CD4-positive, alpha-beta T cell treated with Interferon gamma for 1 hour (primary cell): ENCODE measurements at regions not wholly inside any gene's neighbourhood (a gene's known extent, or its start where the extent isn't known, plus 50 kb on each side); places are given as distances from the start of the nearest gene placed in this dataset.

Experiments used
- DNase-seq: peaks from one replicate; pipeline ENCODE4 v3.0.0-alpha.2; 2020

- DNase-seq = no peak
Observed at GRCh38 chr17:68185820-68186219, 62.0 kb upstream of the AMZ2 start.

- DNase-seq = no peak
Observed at GRCh38 chr17:68190495-68190894, 57.3 kb upstream of the AMZ2 start.

DNA sequence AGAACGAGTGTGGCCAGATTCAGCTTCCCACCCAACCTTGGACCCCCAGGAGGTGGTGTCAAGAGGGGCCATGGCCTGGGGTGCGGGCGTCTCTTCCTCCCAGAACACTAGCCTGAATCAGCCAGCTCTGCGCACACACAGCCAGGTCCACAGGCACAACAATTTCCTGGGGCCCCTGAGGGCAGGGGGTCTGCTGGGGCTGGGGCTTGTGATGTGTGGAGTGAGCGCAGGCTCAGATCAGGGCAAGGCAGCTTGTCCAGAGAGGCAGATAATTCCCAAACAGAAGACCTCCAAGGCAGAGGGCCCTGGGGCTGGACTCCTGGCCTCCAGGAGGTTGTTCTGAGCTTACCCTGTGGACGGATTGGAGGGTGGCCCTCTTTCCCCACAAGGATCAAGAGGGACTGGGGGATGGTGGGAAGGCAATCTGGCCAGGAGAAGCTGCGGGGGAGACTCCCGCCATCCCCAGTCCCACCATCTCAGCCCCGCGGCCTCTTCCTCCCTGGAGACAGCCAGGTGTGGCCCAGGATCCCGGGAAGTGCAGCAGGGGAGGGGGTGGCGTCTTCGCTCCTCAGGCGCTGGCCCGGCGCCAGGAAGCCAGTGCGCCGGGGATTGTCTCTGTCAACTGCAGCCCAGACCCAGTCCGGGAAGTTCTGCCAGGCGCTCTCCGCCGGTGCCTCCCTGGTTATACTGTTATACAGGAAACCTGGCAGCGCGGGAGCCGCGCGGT is 52.0 kb upstream of the AMZ2 start:
- DNase-seq = no peak

GRCh38 chr17:68196394-68197090 is 51.3 kb upstream of the AMZ2 start:
- DNase-seq = no peak

DNA sequence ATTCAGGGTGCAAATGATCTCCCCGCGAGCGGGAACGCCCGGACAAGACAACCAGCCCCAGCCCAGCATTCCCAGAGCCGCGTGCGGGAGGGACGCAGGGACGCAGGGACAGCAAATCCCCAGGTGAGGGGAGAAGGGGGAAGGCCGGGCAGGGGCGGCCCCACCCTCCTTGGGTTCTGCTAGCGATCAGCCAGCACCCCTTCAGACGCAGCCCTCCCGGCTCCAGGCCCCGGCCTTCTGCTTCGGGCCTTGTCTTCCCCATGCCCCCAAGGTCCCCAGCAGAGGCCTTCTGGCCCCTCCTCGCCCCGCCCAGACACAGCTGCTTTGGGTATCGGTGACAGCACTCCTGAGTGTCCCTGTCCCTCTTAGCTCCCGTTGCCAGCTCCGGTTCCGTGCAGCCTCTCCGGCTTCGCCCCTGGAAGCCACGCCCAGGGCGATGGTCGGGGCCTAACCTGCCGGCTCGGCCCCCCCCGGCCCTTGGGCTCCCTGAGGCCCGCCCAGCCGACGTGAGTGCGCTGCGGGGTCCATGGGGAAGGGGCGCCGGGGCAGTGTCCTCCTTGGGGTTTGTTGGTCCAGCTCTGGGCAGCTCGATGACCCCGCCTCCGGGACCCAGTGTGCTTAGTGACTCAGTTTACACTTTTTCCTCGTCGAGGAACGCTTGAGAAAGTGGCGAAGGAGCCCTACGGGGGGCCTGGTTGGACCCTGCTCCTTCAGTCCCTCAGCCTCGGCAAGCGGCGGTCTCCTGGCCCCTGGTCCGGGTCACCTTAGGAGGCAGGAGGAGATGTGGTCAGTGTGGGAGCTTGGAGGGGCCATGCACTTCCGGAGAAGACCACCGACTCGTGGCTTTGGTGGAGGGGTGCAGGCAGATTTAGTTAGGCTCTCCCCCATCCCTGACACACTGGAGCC is 50.5 kb upstream of the AMZ2 start:
- DNase-seq = no peak

- no peak for DNase-seq
Observed at GRCh38 chr17:68197997-68198930, 49.6 kb upstream of the AMZ2 start.
